Thyroid gland (tissue), 4 donors: ENCODE measurements at regions not wholly inside any gene's neighbourhood (a gene's known extent, or its start where the extent isn't known, plus 50 kb on each side); places are given as distances from the start of the nearest gene placed in this dataset.

Experiments used
- CTCF ChIP-seq, 6 experiments: fragments of 200-600 bp in 3 of 6; fragments of 450-650 bp in 3 of 6; sonication (generic) in 3 of 6; IDR thresholded peaks; one replicate each; pipeline ENCODE4 v1.5.1; 2016 to 2019; ENCODE audit warnings: antibody characterized with exemption in 6 of 6, mild to moderate bottlenecking in 2 of 6, inconsistent platforms in 1 of 6, moderate library complexity in 1 of 6
- POLR2A ChIP-seq, 2 donors: fragments of 450-650 bp; IDR thresholded peaks; one replicate each; pipeline ENCODE4 v1.6.1; 2017; ENCODE audit warnings: antibody characterized with exemption in 2 of 2, mild to moderate bottlenecking in 2 of 2, moderate library complexity in 1 of 2

DNA sequence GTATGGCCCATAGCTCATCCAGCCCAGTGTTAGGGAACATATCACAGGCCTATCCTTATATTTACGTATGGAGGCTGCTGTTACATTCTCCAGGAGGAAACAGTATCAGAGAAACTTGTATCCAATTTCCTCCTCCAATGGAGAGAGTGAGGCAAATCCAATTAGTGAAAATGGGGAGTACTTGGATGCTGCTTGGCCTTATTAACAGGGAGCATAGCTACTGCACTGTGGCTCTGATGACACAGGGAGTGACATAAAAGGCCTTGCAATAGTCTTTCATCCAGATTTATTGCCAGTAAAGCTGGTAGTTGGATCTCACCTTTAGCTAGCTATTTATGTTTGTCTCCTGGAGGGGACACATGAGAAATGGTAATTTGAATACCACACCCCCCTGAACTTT is 313.2 kb upstream of the MTPN start:
- no peak for TF ChIP-seq POLR2A (IDR thresholded peaks at IDR 0.05)
- no peak for TF ChIP-seq CTCF (IDR thresholded peaks at IDR 0.05)
